T47D (cell line): ENCODE measurements at regions not wholly inside any gene's neighbourhood (a gene's known extent, or its start where the extent isn't known, plus 50 kb on each side); places are given as distances from the start of the nearest gene placed in this dataset.

ENCODE experiments used
- DNase-seq, 2 experiments: peaks; one replicate each; pipeline versions ENCODE4 v3.0.0 to v3.0.0-alpha.2; 2011 to 2012; ENCODE audit warnings: low read depth in 1 of 2, low spot score in 1 of 2
- JUND ChIP-seq: IDR thresholded peaks from 2 replicates; pipeline ENCODE4 v1.6.1; 2012; ENCODE audit warnings: low read depth
- in situ Hi-C: cut with HindIII; loops from 2 replicates; pipeline ENCODE4 v1.10.0; 2016; ENCODE audit warnings: low sequenced_read_pairs, low pct_unique_long_range_greater_than_20kb

DNA sequence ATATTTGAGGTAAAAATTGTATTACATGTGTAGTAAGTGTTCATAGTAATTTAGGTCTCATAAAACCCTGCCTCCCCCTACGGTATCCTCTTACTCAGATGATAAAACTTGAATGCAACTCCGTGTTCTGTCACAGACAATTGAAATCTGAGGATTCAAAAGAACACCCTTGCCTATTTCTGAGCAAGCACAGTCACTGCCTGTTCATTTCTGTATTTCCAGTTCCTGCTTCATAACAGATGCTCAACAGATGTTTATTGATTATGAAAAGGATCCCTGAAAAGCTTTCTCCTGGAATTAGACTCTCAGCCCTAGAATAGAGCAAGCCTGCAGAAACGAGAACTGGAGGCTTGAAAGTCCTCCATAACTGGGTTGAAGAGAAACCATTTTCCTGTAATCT lies 144.1 kb upstream of the SPEF2 start:
- in situ Hi-C loops: no loop called here
- DNase-seq: no peak
- no peak for TF ChIP-seq JUND

DNA sequence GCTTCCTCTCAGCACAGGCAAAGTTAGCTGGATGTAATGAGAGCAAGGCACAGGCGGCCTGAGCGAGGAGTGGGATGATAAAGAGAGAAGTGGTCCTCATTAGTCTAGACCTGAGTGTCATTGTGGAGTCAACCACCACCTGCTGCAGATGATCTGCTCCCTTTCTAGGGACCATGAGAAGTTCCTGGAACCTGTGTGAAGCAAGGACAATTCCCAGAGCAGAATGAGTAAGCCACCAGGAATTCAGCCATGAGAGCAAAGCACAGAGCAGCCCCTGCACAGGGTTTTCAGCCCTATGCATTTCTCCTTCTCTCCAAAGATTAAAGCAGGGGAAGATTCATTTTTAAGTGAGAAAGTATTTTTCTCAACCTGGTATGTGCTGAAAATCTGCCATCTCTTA lies 146.8 kb upstream of the SPEF2 start:
- in situ Hi-C loops: no loop called here
- TF ChIP-seq JUND: no peak
- DNase-seq: peak in 1 of 2 experiments; percentile 52

DNA sequence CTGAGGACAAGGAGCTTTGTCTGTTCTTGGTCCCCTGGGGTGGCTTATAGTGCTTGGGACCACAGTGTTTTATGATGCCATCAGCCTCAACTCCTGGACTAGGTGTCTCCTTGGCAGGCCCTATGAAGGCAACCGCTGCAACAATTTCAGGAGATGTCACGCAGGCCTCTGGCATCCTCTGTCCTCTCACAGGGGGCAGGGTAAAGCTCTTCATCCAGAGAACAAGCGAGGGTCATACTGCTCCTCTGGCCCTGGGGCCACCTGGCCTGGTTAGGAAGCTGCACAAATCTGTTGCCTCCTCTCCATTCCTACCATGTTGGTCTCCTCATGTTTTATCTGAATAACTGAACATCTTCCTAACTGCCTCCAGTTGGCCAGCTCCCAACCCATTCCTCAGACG lies 148.9 kb upstream of the SPEF2 start:
- in situ Hi-C loops: no loop called here
- TF ChIP-seq JUND: no peak
- DNase-seq: peak in 1 of 2 experiments; percentile 93

DNA sequence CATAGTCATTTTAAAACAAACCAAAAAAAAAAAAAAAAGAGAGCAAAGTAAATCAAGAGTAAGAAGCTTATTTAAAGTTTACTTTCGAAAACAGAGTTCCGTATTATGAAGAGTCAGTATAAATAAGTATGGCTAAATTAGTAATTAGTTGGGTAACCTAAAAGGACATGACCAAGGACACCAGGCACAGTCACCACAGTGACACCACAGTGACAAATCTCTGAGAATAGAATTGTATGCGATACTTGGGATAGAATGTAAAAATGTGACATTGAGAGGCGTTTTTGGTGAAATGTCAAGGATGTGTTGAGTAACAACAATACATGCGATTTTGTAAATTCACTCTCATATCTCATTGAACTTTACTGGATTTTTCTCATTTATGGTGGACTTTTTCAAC lies 150.9 kb upstream of the SPEF2 start:
- in situ Hi-C loops: no loop called here
- no peak for TF ChIP-seq JUND
- no peak for DNase-seq

DNA sequence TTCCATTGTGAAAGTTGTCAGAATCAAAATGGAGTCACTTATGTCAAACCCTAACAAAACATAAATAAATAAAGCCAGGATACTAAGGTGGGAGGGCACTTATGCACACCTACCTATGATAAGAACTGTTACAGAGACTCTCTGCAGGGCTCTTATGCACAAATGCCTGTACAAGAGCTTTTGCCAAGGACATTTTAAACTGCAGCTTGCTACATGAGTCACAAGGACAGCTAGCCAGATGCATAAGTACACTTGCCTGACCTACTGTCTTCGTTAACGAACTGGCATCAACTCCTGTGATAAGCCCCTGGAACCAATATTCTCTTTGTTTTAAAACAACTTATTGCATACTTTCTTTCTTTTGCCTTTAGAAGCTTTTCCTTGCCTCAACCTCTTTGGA lies 152.9 kb upstream of the SPEF2 start:
- TF ChIP-seq JUND: no peak
- in situ Hi-C loops: no loop called here
- DNase-seq: no peak

DNA sequence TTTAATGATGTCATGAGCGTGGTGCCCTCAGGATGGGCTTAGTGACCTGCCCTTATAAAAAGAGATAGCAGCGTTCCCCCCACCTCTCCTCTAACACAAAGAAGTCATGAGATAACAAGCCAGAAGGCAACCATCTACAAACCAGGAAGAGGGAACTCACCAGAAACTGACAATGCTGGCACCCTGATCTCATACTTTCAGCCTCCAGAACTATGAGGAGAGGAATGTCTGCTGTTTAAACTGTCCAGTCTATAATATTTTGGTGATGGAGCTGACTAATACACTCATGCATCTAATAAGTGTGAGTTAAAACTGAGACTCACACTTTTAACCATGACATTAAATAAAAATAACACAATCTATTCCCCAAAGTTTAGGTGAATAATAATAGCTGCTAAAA lies 156.1 kb upstream of the SPEF2 start:
- no peak for DNase-seq
- no peak for TF ChIP-seq JUND
- in situ Hi-C loops: no loop called here

DNA sequence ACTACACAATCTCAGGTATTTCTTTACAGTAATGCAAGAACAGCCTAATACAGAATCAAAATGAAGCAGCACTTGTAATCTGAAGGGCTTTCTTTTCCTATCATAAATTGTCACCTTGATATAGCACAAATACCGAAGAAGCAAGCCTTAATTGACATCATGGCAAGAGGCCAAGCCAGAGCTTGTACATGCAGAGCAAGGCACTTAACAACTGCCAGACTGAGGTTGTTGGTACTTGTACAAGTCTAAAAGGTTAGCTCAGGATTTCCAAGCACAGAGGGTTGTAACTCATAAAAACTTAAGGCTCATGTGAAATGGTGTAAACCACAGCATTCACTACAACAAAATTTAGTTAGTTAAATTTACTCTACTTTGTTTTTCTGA lies 158.8 kb upstream of the SPEF2 start:
- no peak for TF ChIP-seq JUND
- in situ Hi-C loops: no loop called here
- DNase-seq: peak in 1 of 2 experiments; percentile 66

DNA sequence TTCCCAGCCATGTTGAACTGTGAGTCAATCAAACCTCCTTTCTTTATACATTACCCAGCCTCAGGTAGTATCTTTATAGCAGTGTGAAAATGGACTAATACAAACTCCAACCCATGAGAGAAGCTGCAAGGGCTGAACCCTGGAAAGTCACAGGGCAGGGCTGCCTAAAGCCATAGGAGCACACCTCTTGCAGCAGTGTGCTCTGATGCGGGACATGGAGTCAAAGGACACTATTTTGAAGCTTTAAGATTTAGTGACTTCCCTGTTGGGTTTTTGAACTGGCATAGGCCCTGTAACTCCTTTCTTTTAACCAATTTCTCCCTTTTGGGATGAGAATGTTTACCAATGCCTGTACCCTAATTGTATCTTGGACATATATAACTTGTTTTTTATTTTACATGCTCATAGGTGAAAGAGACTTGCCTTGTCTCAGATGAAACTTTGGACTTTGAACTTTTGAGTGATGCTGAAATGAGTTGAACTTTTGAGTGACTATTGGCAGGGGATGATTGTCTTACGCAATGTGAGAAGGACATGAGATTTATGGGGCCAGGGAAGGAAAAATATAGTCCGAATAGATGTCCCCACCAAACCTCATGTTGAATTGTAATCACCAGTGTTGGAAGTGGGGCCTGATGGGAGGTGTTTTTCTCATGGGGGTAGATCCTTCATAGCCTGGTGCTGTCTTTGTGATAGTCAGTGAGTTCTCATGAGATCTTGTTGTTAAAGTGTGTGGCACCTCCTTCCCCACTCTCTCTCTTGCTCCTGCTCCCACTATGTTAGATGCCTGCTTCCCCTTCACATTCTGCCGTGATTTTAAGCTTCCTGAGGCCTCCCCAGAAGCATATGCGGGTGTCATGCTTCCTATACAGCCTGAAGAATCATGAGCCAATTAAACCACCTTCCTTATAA lies 159.5 kb upstream of the SPEF2 start:
- in situ Hi-C loops: no loop called here
- no peak for DNase-seq
- TF ChIP-seq JUND: no peak

DNA sequence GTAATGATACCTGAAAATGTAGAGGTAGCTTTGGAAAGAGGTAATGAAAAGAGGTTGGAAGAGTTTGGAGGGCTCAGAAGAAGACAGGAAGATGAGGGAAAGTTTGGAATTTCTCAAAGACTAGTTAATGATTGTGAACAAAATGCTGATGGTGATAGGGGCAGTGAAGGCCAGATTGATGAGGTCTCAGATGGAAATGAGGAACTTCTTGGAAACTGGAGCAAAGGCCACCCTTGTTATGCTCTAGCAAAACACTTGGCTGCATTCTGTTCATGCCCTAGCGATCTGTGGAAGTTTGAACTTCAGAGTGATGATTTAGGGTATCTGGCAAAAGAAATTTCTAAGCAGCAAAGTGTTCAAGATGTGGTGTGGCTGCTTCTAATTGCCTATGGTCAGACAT lies 161.2 kb upstream of the SPEF2 start:
- in situ Hi-C loops: no loop called here
- DNase-seq: no peak
- no peak for TF ChIP-seq JUND

DNA sequence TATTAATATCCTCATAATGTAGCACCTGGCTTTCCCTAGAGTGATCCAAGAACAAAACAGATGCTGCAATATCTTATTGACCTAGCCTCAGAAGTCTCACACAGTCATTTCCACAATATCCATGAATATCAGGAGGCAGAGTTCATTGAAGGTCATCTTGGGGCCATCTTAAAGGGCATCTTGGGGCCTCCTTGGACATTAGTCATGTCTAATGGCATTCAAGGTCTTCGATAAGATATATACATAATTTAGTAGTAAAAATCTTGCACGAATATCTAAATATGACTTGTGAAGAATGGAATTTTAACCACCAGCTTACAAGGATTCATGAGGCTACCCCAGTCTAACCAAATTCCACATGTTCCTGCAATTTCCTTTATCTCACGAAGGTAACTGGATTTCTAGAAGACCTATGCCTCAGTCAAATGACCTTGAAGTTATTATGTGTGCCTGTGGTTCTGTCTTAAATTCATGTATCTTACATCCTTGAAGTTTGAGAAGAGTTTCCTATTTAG lies 163.6 kb upstream of the SPEF2 start:
- DNase-seq: no peak
- in situ Hi-C loops: no loop called here
- no peak for TF ChIP-seq JUND

DNA sequence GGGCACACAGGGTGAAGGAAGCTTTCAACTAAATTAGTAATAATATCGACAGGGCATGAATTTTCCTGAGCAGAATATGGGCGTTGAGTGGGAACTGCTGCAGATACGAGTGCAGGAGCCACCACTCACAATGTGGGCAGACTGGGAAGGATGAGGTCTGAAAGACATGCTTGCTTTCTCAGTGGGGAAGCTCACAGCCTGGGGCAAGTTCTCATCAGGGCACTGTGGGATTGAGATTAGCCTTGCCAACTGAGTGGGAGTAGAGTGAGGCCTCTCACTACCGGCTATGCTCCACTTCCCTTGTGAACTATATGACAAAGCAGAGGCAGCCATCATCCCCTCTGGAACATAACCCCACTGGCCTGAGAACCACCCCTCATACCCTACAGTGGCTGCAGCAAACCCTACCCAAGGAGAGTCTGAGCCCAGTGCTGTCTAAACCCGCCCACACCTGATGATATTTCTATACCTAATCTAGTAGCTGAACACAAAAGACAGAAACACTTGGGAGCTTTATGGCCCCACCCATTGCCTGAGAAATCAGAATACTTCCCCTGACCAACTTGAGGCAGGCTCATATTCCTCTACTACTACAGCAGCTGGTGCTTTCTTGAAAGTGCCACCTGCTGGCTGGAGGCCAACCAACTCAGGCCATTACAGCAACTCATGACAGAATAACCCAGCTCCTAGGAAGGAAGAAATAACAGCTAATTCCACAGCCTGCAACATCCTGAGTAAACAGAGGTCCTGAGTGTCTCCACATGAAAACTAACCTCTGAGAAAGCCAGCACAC lies 173.7 kb upstream of the SPEF2 start:
- DNase-seq: peak in 1 of 2 experiments; percentile 86
- in situ Hi-C loops: no loop called here
- no peak for TF ChIP-seq JUND

DNA sequence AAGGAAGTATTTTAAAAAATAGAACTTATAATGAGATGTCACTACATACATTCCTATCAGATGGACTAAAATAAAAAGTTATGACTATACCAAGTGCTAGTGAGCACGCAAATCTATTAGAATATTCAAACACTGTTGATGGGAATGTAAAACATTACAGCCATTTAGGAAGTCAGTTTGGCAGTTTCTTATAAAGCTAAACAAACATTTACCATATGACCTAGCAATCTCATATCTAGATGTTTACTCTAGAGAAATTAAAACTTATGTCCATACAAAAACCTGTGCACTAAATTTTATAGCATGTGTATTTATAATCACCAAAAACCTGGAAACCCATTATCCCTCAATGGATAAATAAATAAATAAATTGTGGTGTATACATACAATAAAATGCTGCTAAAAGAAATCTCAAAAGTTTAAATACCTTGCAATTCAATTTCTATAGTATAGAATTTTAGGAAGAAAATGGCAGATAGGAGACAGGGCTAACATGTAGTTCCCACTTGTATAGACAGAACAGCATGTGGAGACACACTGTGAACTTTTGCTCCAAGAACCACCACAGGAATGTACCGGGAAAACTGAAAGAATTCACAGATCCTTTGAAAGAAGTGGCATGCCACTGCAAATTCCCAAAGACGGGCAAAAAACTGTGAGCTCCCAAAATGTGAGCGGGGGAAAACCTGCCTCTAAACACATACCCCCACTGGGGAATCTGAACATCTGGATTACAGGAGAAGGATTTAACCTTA lies 174.6 kb upstream of the SPEF2 start:
- TF ChIP-seq JUND: peak; percentile 91
- in situ Hi-C loops: no loop called here
- peak in 1 of 2 experiments; percentile 87 for DNase-seq
